ENCODE measurements at regions not wholly inside any gene's neighbourhood (a gene's known extent, or its start where the extent isn't known, plus 50 kb on each side); places are given as distances from the start of the nearest gene placed in this dataset.

- no peak for TF ChIP-seq CTCF (IDR thresholded peaks at IDR 0.05)
- Histone ChIP-seq H3K36me3 (ENCODE audit: low read depth) (no peaks in the 10 kb centered on the region), H3K4me3 (no peak overlapping the region), H3K9me3 (no peaks in the 10 kb centered on the region), H3K4me1 (ENCODE audit: low read depth) (no peaks in the 10 kb centered on the region)
- intact Hi-C loops (cut with DNase I, micrococcal nuclease), result no loop called here
- DNase-seq, result no peak
- ATAC-seq, result no peak
Observed at GRCh38 chrX:102860235-102860634, 76.8 kb upstream of the RAB40AL start.

- Histone ChIP-seq H3K9me3 (no peaks in the 10 kb centered on the region), H3K4me1 (ENCODE audit: low read depth) (no peaks in the 10 kb centered on the region), H3K36me3 (ENCODE audit: low read depth) (no peaks in the 10 kb centered on the region), H3K4me3 (no peak overlapping the region)
- TF ChIP-seq CTCF (IDR thresholded peaks at IDR 0.05), result peak; percentile 73
- peak; percentile 98 for ATAC-seq
- intact Hi-C loops (cut with DNase I, micrococcal nuclease), result no loop called here
- DNase-seq, result peak; percentile 67 to 91 (median 86)
Observed at GRCh38 chrX:102863735-102864134, 73.3 kb upstream of the RAB40AL start.

GRCh38 chrX:102866981-102867656 lies 70.0 kb upstream of the RAB40AL start:
- Histone ChIP-seq H3K4me1 (ENCODE audit: low read depth) (no peaks in the 10 kb centered on the region), H3K9me3 (no peaks in the 10 kb centered on the region), H3K36me3 (ENCODE audit: low read depth) (no peaks in the 10 kb centered on the region), H3K4me3 (no peak overlapping the region)
- intact Hi-C loops (cut with DNase I, micrococcal nuclease), result no loop called here
- TF ChIP-seq CTCF (IDR thresholded peaks at IDR 0.05), result no peak
- no peak for DNase-seq
- ATAC-seq, result no peak

- H3K4me3 ChIP-seq, result no peak overlapping the region
- H3K4me1 ChIP-seq (ENCODE audit: low read depth), result no peaks in the 10 kb centered on the region
- no peaks in the 10 kb centered on the region for H3K9me3 ChIP-seq
- H3K36me3 ChIP-seq (ENCODE audit: low read depth), result no peaks in the 10 kb centered on the region
- no peak for ATAC-seq
- no peak for TF ChIP-seq CTCF (IDR thresholded peaks at IDR 0.05)
- no peak for DNase-seq
- intact Hi-C loops (cut with DNase I, micrococcal nuclease), result no loop called here
Observed at GRCh38 chrX:102883491-102883890, 53.6 kb upstream of the RAB40AL start.

Data from mucosa of descending colon (tissue), 3 donors.